ENCODE measurements at regions not wholly inside any gene's neighbourhood (a gene's known extent, or its start where the extent isn't known, plus 50 kb on each side); places are given as distances from the start of the nearest gene placed in this dataset.

- no peak for TF ChIP-seq EZH2 (IDR thresholded peaks at IDR 0.05)
- TF ChIP-seq POLR2AphosphoS5 (IDR thresholded peaks at IDR 0.05; ENCODE audit: borderline replicate concordance, low read depth, low read length) = no peak
- no peak for TF ChIP-seq FOXP2 (optimal IDR thresholded peaks at IDR 0.05; ENCODE audit: control extremely low read depth, extremely low read length, insufficient read depth)
Measured at GRCh38 chr11:28461846-28462245, 353.7 kb downstream of the METTL15 start.
